ENCODE measurements at regions not wholly inside any gene's neighbourhood (a gene's known extent, or its start where the extent isn't known, plus 50 kb on each side); places are given as distances from the start of the nearest gene placed in this dataset.

GRCh38 chr6:40909811-40910210, 129.2 kb downstream of the UNC5CL start:
- TF ChIP-seq SRF (IDR thresholded peaks at IDR 0.05; ENCODE audit: low read depth, low read length) = no peak
- TF ChIP-seq CBX5 (IDR thresholded peaks at IDR 0.05; ENCODE audit: low read depth, low read length) = no peak
- no peak for TF ChIP-seq RBBP5 (IDR thresholded peaks at IDR 0.05; ENCODE audit: borderline replicate concordance, low read depth, low read length)
- TF ChIP-seq RXRA (IDR thresholded peaks at IDR 0.05; ENCODE audit: insufficient read depth, low read depth, low read length) = no peak
- no peak for TF ChIP-seq SIRT6 (IDR thresholded peaks at IDR 0.05; ENCODE audit: low read length)
- TF ChIP-seq BACH1 (IDR thresholded peaks at IDR 0.05; ENCODE audit: low read length) = no peak
- TF ChIP-seq, protein P1, sequence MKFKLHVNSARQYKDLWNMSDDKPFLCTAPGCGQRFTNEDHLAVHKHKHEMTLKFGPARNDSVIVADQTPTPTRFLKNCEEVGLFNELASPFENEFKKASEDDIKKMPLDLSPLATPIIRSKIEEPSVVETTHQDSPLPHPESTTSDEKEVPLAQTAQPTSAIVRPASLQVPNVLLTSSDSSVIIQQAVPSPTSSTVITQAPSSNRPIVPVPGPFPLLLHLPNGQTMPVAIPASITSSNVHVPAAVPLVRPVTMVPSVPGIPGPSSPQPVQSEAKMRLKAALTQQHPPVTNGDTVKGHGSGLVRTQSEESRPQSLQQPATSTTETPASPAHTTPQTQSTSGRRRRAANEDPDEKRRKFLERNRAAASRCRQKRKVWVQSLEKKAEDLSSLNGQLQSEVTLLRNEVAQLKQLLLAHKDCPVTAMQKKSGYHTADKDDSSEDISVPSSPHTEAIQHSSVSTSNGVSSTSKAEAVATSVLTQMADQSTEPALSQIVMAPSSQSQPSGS (IDR thresholded peaks at IDR 0.05; ENCODE audit: low read length) = no peak
- TF ChIP-seq SP4 (IDR thresholded peaks at IDR 0.05; ENCODE audit: low read length) = no peak
- TF ChIP-seq KDM4A (IDR thresholded peaks at IDR 0.05; ENCODE audit: low read depth, low read length, severe bottlenecking) = no peak
- TF ChIP-seq SIX5 (IDR thresholded peaks at IDR 0.05; ENCODE audit: low read depth, low read length) = no peak
- no peak overlapping the region for H3K14ac ChIP-seq (ENCODE audit: insufficient read length)
- no peak overlapping the region for H2AK5ac ChIP-seq (ENCODE audit: low read depth, low read length)
- no peak overlapping the region for H4K91ac ChIP-seq (replicated peaks; ENCODE audit: insufficient read length, low read length)
- no peaks in the 10 kb centered on the region for H3K23me2 ChIP-seq (ENCODE audit: low read depth, low read length)
- ChIA-PET CTCF (ENCODE audit: partially characterized antibody) (interaction anchor here (0.7 to 6.1 kb wide), 5 partner anchors 9 to 118 kb away, joined by 3 to 55 read pairs (median 5); no protein-coding TSS in a partner anchor), POLR2A (ENCODE audit: partially characterized antibody) (interaction anchor here (1.5 kb wide), 1 partner anchor 8 kb away, joined by 3 read pairs; no protein-coding TSS in a partner anchor)
- peaks cover 0 to 4% (median 0%) of the 10 kb centered on the region in 4 experiments; a peak in 1 of 7 replicates for H3K27me3 ChIP-seq (replicated peaks in 1 of 4; ENCODE audit: control insufficient read depth in 3 of 4, extremely low read depth in 1 of 4, insufficient read depth in 3 of 4, low read length in 3 of 4)
- no peak overlapping the region for H2BK120ac ChIP-seq (replicated peaks; ENCODE audit: low read depth, low read length)
- no peak for DNase-seq (ENCODE audit: low read depth in 1 of 2, low spot score in 2 of 2)
- no peak overlapping the region for H2BK5ac ChIP-seq (ENCODE audit: low read depth, low read length)
- H3K18ac ChIP-seq (ENCODE audit: extremely low read depth, low read length) = no peak overlapping the region
- no peaks in the 10 kb centered on the region for H4K20me1 ChIP-seq (replicated peaks in 1 of 2; ENCODE audit: control insufficient read depth in 1 of 2, insufficient read depth in 2 of 2, low read length in 2 of 2)
- no peak overlapping the region for H3K4ac ChIP-seq (replicated peaks; ENCODE audit: insufficient read length, low read depth, low read length)
- H2AFZ ChIP-seq (ENCODE audit: low read length) = no peak overlapping the region
- H2BK12ac ChIP-seq (ENCODE audit: low read depth, low read length) = no peak overlapping the region
- H3K56ac ChIP-seq (replicated peaks; ENCODE audit: insufficient read length, low read depth, low read length) = no peak overlapping the region
- no peak overlapping the region for H3K4me3 ChIP-seq (ENCODE audit: extremely low read depth in 1 of 4, insufficient read depth in 2 of 4, low read depth in 3 of 4, low read length in 4 of 4)
- no peaks in the 10 kb centered on the region for H3K36me3 ChIP-seq (ENCODE audit: control insufficient read depth in 2 of 4, insufficient read depth in 4 of 4, low read length in 3 of 4)
- no peaks in the 10 kb centered on the region for H3K4me1 ChIP-seq (replicated peaks in 1 of 4; ENCODE audit: control insufficient read depth in 3 of 4, insufficient read depth in 4 of 4, low read length in 3 of 4)
- H3K9ac ChIP-seq (replicated peaks in 1 of 4; ENCODE audit: extremely low read depth in 1 of 4, low read depth in 3 of 4, low read length in 3 of 4) = no peak overlapping the region
- H3K23ac ChIP-seq (ENCODE audit: insufficient read length) = no peak overlapping the region
- WGBS, 2 experiments (ENCODE audit: extremely low coverage in 1 of 2, insufficient coverage in 1 of 2, insufficient read length in 1 of 2, insufficient replicate concordance in 2 of 2, low coverage in 1 of 2, low lambda C conversion rate in 2 of 2, missing lambda C conversion rate in 1 of 2) = 96% methylated on average over 1 of the region's 1 CpG; no CpG with 5 or more reads in 1 of the 2 experiments
- H3K79me2 ChIP-seq (ENCODE audit: control insufficient read depth in 1 of 2, insufficient read depth in 2 of 2, low read length in 2 of 2) = no peaks in the 10 kb centered on the region
- H3K79me1 ChIP-seq (ENCODE audit: low read depth, low read length) = no peaks in the 10 kb centered on the region
- no peaks in the 10 kb centered on the region for H3K9me3 ChIP-seq (ENCODE audit: insufficient read depth in 2 of 2, low read depth in 1 of 2, low read length in 1 of 2)
- FAIRE-seq = no peak
- no peak overlapping the region for H2BK15ac ChIP-seq (ENCODE audit: low read length)
- H2BK20ac ChIP-seq (ENCODE audit: low read length) = no peak overlapping the region
- no peak overlapping the region for H3K4me2 ChIP-seq (ENCODE audit: insufficient read depth in 1 of 2, low read depth in 2 of 2, low read length in 2 of 2)
- H4K5ac ChIP-seq (ENCODE audit: insufficient read length, low read depth, low read length) = no peak overlapping the region
- H4K8ac ChIP-seq (ENCODE audit: extremely low read depth, insufficient read depth, low read length) = no peak overlapping the region
- no peak overlapping the region for H3K27ac ChIP-seq (ENCODE audit: low read depth, low read length)
